HG03095 (cell line): ENCODE measurements at regions not wholly inside any gene's neighbourhood (a gene's known extent, or its start where the extent isn't known, plus 50 kb on each side); places are given as distances from the start of the nearest gene placed in this dataset.
"Not testable (repeated sequence)": the region's sequence is repeated elsewhere in the genome, so short reads cannot be mapped to it uniquely, and the experiment has no call there.

Experiments
- ATAC-seq: cut with Tn5 transposase; IDR thresholded peaks from one replicate; pipeline ENCODE4 v1.9.1; 2021; ENCODE audit warnings: moderate library complexity; ENCODE audit not compliant: unreplicated experiment

DNA sequence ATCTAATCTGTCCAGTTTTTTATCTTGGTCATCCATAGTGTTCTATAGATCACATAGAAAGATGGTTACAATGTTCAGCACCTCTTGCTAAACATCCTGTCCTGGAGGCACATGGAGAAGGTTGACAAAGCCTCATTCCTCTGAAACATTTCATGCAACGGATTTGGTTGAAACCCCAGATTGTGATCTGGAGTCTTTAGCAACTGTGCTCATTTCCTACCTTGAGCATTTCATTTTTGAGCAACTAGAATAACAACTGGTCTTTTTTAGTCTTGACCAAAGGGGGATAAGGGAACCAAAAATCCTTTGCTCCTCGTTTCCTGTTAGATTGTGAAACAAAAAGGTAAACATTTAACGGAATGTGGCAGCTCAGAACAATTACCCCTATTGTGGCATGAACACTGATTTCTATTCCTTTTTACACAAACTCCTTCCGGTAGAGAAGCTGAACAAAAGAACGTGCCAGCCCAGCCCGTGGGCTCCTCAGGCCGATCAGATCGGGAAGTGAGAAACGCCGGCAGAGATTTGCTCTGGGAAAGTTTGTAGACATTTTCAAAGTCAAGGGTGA, 94.7 kb upstream of the ERRFI1 start:
- no peak for ATAC-seq

DNA sequence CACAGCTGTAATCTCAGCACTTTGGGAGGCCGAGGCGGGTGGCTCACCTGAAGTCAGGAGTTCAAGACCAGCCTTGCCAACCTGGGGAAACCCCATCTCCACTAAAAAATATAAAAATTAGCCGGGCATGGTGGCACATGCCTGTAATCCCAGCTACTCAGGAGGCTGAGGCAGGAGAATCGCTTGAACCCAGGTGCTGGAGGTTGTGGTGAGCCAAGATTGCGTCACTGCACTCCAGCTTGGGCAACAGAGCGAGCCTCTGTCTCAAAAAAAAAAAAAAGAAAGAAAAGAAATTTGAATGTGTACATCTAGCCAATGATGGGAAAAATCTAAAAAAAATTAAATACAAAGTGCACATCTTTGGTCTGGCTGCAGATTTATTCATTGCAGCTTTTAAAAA, 92.6 kb upstream of the ERRFI1 start:
- not testable (repeated sequence) for ATAC-seq

DNA sequence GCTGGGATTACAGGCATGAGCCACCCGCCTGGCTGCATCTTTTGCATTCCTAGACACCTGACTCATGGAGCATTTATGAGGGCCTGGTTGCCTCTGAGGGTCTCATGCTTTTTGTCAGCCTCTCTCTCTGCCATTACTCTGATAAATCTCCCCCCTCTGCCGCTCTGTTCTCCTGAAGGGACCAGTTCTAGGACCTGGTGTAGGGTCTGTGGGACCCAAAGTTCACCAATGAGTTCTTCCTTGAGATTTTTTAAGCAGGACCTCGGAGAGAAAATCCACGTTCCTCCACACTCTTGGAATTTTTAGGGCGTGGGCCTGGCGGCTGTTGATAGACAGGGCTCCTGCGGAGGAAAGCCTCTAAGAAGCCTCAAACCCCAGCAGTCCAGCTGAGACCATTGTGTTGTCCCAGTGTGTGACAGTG, 91.9 kb upstream of the ERRFI1 start:
- ATAC-seq, result no peak

DNA sequence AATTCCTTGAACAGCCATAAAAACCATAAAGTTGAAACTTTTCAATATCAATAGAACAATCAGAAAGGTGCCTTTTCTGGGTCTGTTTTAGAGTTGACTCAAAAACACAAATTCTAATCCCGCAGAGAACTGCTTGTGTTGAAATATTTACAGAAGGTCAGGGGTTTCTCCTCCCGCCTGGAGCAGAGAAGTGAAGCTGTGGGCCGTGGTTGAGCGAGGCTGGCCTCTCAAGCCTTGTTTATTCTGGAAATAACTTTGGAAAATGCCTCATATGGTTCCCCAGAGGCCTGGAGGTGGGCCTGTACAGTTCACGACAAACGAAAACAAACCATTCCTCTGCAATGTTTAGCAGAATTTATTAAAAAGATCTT, 90.8 kb upstream of the ERRFI1 start:
- ATAC-seq, result no peak

DNA sequence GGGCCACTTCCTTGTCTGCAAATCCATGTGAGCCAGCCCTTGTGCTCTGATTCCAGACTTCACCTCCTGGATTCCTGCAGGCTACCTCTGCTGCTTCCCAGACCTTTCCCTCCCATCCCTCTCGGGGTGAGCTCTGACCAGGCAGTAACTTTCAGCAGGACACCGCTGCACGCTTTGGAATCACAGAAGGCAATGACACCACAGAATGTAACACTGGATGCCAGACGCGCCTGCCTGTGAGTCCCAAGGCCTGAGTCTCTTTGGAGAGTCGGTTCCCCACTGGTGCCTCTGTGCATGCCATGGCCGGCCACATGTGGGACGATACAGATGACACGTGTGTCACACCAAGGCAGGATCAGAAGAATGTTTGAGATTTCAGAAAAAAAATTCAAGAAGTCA, 89.7 kb upstream of the ERRFI1 start:
- ATAC-seq, result no peak

DNA sequence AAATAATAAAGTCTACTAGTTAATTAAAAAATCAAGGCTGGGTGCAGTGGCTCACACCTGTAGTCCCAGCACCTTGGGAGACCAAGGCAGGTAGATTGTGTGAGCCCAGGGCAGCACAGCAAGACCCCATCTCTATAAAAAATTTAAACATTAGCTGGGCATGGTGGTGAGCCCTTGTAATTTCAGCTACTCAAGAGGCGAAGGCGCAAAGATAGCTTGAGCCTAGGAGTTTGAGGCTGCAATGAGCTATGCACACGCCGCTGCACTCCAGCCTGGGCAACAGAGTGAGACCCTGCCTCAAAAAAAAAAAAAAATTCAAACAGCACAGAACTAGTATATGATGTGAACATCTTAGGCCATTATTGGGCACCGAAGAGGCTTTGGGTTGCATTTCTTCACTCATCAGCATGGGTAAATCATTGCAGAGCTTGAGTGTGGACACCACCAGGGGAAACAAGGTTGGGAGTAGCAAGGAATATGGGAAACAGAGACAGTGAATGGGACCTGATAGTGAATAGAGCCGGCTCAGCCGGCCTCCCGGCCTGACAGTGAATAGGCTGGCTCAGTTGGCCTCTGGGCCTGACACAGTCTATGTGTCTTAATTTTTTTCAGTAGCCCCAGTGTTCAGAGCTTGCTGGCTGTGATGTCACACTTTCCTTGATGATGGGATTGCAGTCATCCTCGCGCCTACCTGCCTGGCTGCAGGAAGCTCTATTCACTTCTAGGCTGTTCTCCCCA, 89.1 kb upstream of the ERRFI1 start:
- no peak for ATAC-seq

DNA sequence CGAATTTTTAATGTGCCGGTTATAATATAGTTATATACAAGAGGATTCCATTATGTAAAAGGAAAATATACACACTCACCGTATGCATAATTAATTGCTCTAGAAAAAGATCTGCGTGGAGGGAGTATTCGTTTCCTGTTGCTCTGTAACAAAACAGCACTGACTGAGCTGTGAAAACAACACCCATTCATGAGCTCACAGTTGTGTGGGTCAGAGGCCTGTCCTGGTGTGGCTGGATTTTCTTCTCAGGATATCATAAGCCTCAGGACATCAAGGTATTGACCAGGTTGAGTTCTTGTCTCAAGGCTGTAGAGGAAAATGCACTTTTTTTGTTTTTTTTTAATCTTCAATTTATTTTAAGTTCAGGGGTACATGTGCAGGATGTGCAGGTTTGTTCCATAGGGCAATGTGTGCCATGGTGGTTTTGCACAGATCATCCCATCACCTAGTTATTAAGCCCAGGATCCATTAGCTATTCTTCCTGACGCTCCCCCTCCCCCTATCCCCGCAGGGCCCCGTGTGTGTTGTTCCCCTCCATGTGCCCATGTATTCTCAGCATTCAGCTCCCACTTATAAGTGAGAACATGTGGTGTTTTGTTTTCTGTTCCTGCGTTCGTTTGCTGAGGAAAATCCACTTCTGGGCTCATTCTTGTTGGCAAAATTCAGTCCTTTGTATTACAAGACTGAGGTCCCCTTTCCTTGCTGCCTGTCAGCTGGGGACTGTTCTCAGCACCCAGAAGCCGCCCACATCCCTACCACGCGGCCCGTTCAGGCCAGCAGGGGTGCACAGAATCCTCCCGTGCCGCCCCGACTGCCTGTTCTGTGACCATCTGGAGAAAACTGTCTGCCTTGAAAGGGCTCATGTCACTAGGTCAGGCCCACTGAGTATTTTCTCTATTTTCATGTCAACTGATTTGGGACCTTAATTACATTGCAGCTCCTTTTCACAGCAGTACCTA, 87.4 kb upstream of the ERRFI1 start:
- ATAC-seq, result no peak

DNA sequence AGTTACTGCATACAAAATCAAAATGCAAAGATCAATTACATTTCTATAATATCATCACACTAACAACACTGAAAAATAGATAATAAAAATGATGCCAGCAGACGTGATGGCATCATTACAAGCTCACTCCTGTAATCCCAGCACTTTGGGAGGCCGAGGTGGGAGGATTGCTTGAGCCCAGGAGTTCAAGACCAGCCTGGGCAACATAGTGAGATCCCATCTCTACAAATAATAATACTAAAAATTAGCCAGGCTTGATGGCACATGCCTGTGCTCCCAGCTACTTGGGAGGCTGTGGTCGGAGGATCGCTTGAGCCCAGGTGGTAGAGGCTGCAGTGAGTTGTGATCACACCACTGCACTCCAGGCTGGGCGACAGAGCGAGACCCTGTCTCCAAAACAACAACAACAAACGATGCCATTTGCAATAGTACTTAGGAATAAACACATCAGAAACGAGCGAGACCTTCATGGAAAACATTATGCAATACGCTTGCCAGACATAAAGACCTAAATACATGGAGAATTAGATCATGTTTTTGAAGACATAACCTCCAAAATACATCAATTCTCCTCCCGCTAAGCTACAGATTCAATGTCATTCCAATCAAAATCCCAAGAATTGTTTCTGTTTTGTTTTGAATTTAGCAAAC, 86.6 kb upstream of the ERRFI1 start:
- ATAC-seq, result no peak

DNA sequence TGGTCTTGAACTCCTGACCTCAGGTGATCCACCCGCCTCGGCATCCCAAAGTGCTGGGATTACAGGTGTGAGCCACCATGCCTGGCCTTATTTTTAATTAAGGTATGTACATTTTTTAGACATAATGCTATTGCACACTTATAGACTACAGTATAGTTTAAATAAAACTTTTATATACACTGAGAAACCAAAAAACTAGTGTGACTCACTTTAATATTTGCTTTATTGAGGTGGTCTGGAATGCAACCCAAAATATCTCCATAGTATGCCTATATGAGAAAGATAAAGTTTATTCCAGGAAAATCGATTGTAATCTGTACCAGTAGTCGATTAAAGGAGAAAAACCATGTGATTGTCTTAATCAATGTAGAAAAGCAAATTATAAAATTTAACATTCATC, 85.5 kb upstream of the ERRFI1 start:
- ATAC-seq, result no peak

DNA sequence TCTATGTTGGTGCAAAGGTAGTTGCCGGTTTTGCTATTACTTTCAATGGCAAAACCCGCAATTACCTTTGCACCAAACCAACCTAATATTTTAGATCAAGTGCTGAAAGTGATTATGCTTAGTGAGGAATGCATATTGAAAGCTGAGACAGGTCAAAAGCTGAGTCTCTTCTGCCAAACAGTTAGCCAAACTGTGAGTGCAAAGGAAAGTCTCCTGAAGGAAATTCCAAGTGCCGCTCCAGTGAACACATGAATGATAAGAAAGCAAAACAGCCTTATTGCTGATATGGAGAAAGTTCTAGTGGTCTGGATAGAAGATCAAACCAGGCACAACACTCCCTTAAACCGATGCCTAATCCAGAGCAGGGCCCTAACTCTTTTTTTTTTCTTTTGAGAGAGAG, 83.1 kb upstream of the ERRFI1 start:
- no peak for ATAC-seq

DNA sequence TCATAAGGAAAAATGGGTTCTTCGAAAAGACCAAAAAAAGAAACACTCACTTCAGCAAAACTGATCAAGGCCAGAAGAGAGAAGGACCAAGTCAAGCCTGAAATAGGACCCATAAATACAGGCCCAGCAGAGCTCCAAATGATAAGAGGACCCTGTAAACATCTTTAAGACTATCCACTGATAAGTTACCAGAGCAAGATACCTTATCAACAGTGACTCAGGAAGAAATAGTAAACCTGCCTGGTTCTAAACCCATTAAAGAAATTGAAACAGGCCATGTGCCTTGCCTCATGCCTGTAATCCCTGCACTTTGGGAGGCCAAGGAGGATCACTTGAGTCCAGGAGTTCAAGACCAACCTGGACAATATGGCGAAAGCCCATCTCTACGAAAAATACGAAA, 81.8 kb upstream of the ERRFI1 start:
- no peak for ATAC-seq

DNA sequence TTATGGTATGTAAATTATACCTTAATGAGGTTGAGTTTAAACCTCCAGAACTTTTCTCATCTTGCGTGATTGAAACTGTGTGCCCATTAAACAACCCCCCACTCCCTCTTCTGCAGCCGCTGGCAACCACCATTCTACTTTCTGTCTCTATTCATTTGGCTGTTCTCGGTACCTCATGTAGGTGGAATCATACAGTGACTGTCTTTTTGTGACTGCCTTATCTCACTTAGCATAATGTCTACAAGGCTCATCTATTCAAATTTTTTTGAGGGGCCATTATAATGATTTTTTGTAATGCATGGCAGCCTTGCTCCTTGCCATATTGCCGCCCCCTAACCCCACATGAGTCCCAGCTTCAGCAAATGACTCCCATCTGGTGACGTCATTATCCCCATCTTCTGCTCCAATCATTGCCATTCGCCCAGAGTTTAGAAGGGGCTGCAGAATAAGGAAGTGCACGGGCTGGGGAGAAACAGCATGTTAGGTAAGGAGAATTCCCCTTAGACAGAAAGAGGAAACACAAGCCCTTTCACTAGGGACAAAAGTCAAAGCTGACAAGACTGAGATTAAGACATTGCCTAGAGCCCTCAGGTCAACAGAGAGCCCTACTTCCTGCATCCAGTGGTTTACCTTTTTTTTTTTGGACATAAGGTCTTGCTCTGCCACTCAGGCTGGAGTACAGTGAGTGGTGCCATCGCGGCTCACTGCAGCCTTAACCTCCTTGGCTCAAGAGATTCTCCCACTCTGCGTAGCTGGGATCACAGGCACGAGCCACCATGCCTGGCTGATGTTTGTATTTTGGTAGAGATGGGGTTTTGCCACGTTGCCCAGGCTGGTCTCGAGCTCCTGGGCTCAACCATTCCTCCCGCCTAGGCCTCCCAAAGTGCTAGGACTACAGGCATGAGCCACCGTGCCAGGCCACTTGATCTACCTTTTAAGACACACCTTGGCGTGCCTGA, 78.4 kb upstream of the ERRFI1 start:
- no peak for ATAC-seq

DNA sequence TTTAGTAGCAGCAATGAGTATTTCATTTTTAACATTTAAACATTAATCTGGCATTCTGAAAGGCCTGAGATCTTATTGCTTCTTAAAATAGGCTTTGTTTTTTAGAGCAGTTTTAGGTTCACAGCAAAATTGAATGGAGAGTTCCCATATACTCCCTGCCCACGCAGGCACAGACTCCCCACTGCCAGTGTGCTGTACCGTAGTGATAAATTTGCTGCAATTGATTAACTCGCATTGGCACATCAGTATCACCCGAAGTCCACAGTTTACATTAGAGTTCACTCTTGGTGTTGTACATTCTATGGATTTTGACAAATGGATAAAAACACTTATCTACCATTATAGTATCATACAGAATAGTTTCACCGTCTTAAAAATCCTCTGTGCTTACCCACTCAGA, 71.8 kb upstream of the ERRFI1 start:
- ATAC-seq, result no peak

DNA sequence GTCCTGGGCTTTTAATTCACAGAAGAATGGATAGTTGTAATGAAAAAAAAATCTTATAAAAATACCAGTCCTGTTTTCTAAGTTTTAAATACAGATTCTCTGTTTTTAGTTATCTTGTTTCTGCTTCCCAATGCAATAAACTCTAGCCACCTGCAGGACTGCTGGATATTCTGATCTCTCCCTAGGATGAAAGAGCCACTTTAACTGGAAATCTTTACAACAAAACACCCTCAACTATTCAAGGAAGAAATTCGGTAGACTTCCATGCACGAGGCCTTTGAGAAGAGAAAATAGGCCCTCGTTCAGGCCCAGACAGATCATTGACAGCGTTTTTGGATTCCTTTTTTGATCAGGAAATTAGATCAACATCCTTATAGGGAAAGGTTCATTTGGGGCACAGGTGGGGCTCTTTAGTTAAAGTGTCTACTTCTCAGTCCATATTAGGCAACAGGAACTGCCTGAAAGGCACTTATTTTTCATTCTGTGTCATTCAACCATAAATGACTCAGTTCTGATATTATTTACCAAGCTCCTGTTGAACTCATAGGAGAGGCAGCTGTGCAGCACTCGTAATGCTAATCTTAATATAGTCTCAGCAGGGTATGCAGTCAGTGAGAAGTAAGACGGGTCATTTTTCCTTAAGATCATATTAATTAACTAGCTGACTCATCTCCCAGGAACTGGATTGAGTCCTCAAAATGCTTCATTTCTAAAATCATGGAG, 71.1 kb upstream of the ERRFI1 start:
- peak; percentile 86 for ATAC-seq

DNA sequence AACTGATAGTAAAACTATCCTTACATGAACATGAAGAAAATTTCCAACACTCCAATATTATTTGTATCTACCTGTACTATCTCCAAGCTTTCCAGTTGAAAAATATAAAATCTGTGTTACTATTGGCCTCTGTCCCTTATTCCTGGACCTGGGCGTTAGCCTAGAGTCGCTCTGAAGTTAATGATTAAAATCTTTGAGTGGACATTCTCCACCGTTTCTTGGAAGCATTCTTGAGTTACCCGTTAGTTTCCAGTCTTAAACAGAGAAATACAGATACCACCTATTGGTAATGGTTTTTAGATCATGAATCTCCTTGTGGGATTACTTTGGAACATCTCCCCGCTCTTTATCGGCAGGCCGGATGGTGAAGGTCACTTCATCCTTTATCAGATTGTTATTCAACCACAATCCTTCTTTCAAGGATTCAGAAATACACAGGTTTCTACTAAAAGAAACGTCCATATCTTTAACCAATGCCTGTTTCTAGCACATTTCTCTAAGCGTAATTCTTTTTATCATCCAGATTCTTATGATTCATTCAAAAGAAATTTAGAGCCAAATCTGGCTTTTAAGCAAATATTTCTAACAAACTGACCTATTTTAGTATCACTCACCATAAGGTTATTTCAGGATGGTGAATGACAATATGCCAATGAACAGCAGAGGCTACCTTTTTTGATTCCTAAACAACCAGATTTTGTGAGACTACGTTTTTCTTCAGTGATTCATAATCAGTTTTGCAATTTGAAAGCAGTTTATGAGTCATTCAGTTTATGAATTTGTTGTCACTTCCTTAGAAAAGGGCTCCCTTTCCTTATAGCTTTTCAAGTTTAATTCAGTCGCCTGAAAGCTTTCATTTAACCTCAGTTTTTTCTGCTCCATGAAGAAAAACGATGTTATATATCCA, 70.2 kb upstream of the ERRFI1 start:
- no peak for ATAC-seq

DNA sequence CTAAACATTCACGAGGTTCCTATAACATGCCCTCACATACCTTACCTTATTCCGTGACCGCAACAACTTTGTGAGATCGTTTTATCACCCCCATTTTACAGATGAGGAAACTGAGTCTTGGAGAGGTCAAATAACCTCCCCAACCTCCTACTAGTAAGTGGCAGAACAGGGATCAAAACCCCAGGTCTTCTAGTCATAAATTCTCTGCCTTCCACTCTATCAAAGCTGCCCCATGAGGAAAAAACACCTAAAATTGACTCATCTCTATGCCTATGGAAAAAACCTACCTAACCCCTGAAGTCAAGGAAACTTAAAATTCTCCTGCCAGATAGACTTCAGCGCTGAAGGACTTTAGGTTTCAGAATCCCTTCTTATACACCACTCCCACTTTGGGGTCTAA, 69.5 kb upstream of the ERRFI1 start:
- no peak for ATAC-seq

DNA sequence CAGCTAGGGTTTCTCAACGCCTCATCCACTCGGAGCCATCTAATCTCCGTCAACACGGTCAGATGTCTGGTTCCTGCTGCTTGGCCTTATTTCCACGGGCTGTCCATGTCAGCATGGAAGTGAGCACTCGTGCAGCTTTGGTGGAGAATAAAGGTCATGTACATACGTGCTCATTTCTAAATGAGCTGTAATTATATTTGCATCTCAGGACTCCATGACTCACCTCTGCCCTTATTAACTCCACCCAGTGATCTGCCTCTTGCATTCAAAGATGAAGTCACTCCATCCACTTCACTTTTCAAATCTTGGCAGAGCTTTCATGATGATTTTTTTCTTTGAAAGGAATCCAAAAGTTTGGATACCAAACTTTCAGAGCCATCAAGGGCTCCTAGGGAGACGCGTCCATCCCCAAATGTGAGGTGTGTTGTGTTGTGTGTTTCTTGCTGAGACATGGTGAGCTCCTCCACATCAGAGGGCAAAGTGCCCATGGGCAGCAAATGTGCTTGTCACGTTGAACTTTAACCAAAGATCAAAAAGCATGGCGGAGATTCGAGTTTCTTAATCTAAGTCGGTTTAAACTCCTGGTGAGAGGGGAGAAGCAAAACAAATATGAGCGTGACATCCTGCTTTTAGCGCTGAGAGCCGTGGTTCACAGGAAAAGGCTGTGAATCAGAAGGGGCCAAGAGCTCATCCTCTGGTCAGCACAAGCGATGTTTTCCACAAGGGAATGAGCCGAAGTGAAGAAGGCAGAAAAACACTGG, 68.6 kb upstream of the ERRFI1 start:
- no peak for ATAC-seq
